ENCODE measurements at regions not wholly inside any gene's neighbourhood (a gene's known extent, or its start where the extent isn't known, plus 50 kb on each side); places are given as distances from the start of the nearest gene placed in this dataset.

DNA sequence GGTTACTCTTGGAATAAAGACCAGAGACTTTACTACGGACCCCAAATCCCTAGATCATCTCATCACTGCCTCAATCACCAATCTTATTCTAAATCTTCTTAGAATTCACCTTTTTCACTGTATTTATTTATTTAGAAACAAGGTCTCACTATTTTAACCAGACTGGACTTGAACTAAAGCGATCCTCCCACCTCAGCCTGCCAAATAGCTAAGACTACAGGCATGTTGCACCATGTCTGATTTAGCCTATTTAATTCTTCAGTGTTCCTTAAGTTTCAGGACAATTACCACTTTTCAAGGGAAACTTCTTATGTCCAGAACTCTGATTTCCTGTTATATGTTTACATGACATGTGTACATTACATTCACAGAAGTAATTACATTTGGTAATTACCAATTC is 238.0 kb upstream of the COL8A1 start:
- no peak for DNase-seq (ENCODE audit: extremely low read depth in 1 of 11, low read depth in 9 of 11, low spot score in 4 of 11)

DNA sequence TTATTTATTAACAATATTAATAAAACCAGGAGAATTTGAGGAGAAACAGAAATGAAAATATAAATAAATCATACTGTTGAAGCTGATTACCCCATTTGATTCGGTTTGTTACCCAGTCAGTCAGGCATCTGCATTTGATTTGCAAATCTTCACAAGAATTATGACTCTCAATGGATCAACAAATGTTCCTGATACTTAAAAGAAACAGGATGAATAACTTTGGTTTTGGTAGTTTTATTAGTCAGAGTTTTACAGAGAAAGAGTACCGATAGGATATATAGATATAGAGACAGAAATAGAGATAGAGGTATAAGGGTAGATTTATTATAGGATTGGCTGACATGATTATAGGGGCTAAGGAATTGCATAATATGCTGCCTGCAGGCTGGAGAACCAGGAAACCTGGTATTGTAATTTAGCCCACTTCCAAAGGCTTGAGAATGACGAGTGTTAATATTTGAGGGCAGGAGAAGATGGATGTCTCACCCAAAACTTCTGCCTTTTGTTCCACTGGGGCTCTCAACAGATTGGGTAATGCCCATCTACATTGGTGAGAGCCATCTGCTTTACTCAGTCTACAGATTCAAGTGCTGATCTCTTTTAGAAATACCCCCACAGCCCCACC is 241.6 kb upstream of the COL8A1 start:
- no peak for DNase-seq (ENCODE audit: extremely low read depth in 1 of 11, low read depth in 9 of 11, low spot score in 4 of 11)

DNA sequence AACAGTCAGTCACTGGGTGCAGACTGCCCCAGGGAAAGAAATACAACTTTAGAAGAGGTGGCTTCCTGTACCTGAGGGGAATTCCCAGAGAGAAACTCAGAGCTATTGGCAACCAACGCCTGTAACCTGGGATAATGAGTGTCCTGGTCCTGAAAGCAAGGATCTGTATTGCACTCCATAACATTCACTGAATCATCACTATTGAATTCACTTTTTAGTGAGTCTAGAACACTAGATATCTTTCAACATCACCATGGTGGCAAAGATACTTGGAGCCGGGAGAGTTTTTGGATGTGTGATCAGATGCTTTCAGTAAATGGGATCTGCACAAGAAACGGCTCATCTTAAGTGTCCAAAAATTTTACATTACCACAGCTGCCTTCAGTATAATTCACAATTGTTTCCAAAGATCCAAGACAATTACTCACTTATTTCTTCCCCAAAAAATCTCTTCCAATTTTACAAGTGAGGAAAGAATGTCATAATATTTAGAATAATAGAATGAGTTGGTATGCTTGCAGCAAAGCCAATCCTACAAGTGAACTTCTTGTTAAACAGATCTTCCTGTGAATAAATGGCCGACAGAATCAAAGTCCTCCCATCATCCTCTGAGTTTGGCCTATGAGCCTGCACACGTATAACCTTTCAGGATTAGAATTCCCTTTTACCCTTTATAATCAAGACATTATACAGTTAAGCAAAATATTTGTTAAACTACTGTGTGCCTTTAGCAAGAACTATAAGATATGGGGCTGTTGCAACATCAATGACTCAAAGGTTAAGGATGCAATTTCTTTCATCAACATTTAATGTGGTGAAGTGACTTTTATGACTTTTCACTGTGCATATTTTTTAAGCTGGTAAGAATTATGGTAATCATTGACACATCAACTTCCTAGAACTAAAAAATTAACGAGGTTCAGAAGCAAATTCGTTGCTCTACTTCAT is 243.3 kb upstream of the COL8A1 start:
- DNase-seq (ENCODE audit: extremely low read depth in 1 of 11, low read depth in 9 of 11, low spot score in 4 of 11): no peak

DNA sequence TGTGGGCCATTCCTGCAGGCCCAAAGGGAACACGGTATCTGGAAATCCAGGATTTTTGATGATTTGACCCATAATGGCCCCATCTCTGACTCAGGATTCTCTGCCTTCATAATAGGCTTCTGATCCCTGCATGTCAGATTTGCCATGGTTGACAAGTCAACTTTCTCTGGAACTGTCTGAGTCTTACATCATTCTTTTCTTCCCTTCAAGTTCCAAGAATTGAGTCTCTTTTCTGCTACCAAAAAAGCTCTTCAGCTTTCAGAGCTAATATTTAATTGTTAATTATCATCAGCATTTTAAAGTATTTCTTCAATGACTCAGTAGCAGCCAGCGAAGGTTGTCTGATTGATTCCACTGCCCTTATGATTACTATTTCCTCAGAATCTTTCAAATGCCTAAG is 244.4 kb upstream of the COL8A1 start:
- no peak for DNase-seq (ENCODE audit: extremely low read depth in 1 of 11, low read depth in 9 of 11, low spot score in 4 of 11)

DNA sequence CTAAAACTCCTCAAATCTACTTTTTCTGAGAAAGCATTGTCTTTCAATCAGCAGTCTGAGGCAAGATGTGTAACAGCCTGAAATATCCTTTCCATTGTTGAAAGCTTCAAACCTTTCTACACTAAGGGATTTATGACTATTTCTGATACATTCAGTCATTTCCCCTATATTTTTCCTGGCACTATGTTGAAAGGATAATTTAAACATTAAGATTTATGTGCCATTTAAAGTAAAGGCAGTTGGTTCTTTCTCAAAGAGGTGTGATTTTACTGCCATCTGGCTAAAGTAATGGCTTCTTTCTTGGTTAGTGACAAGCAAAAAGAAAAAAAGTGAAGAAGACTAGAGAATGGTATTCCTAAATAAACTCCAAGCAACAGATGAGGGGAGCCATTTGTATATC is 249.6 kb upstream of the COL8A1 start:
- DNase-seq (ENCODE audit: extremely low read depth in 1 of 11, low read depth in 9 of 11, low spot score in 4 of 11): no peak

DNA sequence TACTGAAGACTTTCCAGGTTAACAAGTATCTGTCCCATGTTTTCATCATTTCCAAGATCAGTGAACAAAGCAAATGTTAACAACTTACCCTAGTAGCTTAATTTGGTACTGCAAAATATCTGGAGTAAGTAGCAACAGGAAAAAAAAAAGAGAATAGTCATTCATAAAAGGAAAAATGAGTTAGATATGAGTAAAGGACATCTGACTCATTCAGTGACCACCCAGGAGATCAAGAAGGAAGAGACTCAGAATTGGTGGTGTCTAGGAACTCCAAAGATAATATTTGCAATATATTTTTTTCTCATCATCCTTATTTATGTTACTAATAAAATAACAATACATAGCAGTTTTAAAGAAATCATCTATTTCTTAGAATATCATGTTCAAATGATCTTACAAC is 253.8 kb upstream of the COL8A1 start:
- DNase-seq (ENCODE audit: extremely low read depth in 1 of 11, low read depth in 9 of 11, low spot score in 4 of 11): no peak

DNA sequence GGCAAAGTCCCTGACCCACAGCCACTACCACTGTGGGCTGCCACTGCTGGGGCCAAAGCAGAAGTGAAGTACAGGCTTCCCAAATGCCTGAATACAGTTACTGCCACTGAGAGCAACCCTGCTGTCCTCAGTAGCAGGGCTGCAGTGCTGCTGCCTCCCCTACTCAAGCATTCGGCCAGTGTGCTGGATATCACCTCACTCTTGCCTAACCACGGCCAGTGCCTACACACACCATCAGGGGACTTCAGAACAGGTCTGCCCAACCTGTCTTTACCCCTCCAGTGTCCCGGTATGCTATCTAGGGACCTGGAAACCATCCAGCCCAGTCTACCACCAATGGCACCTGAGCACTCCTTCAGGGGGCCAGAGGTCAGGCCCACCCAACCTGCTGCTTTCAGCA is 261.5 kb upstream of the COL8A1 start:
- DNase-seq (ENCODE audit: extremely low read depth in 1 of 11, low read depth in 9 of 11, low spot score in 4 of 11): no peak

DNA sequence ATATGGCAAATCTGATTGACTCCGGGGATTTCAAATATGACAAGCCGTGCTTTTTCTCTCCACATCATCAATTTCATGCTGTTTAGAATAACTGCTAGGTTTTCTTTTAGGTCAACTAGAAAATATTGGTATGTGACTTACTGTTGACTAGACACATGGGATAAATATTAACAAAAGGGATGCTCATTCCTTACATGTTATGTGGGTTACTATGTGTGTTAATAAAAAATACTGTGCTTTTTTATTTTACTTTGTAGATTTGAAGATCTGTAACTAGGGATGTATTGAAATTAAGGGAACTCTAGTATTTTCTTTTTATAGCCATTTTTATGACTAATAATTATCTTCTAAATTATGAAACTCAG is 264.6 kb upstream of the COL8A1 start:
- no peak for DNase-seq (ENCODE audit: extremely low read depth in 1 of 11, low read depth in 9 of 11, low spot score in 4 of 11)

DNA sequence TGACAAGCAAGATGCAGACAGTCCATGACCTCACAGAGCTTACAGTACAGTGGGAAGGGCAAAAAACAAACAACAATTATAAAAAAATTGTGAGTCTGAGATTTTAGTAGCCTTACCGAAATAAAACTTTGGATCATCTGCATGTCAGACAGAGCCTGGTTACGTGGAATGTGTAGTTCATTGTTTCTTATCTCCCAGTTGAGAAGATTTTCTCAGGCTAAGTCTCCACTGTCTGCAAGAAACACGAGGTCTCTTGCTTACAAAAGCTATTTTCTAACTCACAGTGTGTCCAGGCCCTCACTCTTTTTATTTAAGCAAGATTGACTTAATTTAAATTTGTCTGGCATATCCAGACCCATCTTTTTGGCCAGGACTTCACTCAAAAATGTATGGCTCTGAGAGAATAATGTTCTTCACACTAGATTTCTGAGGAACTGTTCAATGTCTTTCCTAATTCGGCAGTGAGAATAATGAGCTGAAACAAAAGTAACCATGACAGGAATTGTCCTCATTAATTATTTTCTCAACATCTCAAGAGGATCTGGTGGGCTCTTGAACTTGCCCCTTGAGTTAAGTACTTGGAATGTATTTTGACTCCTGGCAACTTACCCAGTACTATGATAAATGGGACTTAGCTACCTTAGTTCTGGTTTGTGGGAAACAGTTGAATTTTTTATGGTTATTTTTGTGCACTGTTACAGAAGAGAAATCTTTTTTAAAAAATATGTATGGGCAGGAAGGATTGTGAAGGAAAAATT is 265.1 kb upstream of the COL8A1 start:
- no peak for DNase-seq (ENCODE audit: extremely low read depth in 1 of 11, low read depth in 9 of 11, low spot score in 4 of 11)

DNA sequence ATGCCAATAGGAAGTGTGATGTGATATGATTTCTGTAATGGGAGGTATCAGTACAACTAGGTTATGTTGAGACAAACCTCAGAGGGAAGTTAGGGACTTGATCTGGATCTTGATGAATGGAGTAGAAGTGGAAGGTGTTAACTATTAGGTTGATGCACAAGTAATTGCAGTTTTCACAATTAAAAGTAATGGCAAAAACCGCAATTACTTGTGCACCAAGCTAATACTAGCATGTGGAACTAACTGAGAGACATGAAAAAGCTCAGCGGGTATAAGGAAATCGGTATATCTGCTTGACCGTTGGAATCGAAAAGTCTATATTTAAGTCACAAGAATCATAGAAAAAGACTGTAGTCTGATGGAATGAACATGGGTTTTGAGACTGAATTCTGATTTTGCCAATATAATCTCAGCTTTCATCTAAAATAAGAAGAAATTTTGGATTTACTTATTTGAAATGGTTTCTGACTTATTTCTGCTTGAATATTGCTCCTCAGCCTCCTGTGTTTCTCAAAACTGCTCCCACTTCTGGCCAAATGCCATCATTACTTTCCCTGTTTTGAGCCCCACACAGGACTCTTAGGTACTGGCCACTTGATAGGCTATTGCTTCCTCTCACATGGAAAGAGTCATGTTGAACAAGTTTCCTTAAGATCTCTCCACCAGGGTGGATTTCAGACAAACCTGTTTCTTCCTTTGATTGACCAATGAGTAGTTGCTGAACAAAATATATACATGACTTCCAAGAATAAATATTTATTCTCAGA is 271.5 kb upstream of the COL8A1 start:
- DNase-seq (ENCODE audit: extremely low read depth in 1 of 11, low read depth in 9 of 11, low spot score in 4 of 11): no peak

DNA sequence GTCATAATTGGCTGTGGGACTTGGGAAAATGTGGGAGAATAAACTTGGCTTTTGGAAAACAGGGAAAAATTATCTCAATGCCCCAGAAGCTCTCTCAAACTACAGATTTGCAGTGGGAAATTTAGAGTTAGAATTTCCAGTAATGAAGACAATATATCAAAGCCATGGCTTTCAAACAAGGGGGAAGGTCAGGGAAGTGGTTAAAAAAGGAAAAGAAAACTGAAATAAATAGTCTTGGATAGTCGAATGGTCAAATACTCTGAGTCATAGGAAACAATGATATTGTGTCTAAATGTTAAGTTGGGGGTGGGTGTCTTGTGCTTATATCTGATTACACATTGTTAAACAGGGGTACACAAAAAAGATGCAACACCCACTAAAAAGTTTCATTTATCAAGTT is 272.4 kb upstream of the COL8A1 start:
- no peak for DNase-seq (ENCODE audit: extremely low read depth in 1 of 11, low read depth in 9 of 11, low spot score in 4 of 11)

DNA sequence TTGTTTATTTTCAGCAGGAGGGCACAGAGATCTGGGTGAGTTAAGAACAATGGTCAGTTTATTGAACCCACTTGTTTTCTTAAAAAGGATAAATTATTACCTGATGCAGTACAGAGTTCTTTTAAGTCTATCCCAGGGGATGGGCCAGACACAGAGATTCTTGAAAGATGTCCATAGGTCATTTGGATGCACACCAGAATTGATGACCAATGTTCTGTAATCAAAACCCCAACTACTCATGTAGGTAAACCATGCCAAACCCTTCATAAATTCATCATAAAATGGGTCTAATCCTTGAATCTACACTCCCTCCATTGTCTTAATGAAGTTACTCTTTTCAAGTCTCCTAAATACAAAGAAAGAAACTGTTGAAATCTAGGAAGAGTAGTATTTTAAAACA is 273.0 kb upstream of the COL8A1 start:
- no peak for DNase-seq (ENCODE audit: extremely low read depth in 1 of 11, low read depth in 9 of 11, low spot score in 4 of 11)

DNA sequence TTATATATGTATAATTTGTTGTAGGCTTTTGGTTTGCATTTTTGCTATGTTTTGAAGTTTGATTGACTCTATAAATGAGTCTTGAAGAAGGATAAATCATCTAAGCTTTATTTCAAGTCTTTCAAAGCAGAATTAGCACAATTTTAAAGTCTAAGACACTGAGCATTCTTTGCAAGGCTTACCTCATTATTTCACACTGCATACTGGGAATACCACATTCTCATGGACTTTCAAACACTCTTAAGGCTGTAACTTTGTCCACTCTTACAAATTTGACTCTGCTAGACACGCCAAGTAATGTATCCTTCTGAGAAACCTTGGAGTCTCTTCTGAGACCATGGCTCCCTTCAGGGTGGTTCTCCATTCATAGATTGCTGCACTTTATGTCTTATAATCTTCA is 281.3 kb upstream of the COL8A1 start:
- no peak for DNase-seq (ENCODE audit: extremely low read depth in 1 of 11, low read depth in 9 of 11, low spot score in 4 of 11)

DNA sequence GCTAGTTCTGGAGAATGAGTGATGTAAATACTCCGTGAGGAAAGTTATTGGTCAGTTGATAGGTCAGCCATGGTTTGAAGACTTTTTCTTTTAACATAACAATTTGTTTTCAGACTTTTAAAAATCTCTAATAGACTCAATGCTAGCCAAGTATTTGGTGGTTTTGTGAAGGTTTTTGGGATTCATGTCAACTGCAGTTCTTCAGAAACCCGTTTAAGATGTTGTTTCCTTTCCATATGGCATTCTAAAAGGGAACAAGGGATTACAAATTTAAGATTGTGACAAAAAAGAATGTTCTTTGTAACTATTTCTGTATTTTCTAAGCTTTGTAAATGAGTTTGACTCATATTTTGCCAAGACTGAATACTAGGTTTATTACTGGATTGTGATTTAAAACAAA is 281.7 kb upstream of the COL8A1 start:
- peak in 1 of 11 donors; percentile 3 for DNase-seq (ENCODE audit: extremely low read depth in 1 of 11, low read depth in 9 of 11, low spot score in 4 of 11)

DNA sequence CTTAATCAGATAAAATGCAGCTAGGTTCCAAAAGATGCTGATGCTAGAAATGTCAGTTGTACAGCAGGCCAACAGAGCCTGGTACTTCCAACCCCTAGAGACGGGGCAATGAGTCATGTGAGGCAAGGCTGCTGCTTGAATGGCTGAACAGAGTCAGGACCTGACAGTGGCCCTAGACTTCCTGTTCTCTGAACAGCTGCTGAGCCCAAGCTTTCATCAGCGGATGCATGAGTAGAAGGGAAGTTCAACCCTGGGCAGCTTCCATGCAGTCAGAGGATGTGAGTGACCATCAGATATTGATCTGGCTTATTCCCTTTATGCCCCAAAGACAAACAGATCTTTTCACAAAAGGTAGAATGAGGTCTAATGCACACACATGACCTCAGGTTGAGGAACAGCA is 282.9 kb upstream of the COL8A1 start:
- DNase-seq (ENCODE audit: extremely low read depth in 1 of 11, low read depth in 9 of 11, low spot score in 4 of 11): no peak

DNA sequence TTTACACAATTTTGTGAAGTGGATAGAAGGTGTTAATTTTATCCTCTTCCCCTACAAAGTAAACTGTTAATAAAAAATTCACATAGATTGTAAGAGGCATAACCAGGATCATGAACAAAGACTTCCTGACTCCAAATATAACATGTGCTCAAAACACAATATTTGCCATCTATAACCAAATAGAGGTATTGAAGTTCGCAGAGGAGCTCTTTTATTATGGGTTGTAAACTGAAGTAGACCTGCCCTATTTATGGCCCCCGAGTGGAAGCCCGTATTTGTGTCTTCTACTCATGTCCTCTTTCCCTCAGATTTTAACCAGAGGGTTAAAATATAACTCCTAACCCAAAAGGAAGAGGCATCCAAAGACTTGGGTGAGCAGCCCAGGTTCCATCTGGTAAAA is 285.6 kb upstream of the COL8A1 start:
- DNase-seq (ENCODE audit: extremely low read depth in 1 of 11, low read depth in 9 of 11, low spot score in 4 of 11): no peak

DNA sequence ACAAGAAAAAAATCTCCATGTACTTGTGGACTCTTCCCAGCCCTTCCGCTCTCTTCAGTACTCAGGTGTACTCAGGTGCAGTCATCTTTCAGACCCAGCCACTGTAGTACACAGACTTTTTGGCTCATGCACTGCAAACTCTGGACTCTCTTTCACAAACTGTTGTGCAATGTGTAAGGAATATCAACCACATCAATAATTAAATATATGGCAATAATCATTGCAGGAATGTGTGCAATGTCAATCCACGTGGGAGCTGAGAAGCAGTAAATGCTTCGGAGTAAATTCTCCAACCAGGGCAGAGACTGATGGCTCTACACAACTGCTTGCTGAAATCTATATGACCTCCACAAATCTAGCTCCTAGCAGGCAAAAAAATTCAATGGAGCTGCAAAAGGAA is 287.3 kb upstream of the COL8A1 start:
- no peak for DNase-seq (ENCODE audit: extremely low read depth in 1 of 11, low read depth in 9 of 11, low spot score in 4 of 11)

DNA sequence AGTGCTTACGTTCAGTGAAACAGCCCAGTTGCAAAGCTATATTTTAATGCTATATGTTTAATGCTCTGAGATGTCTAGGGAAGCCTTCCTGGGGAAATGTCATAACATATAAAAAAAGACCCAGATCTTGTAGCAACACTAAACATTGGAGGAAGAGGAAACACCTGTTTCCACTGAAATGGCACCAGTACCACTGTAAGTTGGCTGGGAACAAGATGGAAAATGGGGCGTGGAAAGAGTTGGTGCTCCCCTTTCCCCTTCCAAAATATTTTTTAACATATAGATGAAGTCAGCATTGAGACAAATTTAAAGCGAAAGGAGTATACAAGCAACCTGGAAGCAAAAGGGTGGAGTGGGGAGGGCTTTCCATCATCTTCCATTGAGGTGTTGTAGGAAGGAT is 289.9 kb upstream of the COL8A1 start:
- DNase-seq (ENCODE audit: extremely low read depth in 1 of 11, low read depth in 9 of 11, low spot score in 4 of 11): no peak

DNA sequence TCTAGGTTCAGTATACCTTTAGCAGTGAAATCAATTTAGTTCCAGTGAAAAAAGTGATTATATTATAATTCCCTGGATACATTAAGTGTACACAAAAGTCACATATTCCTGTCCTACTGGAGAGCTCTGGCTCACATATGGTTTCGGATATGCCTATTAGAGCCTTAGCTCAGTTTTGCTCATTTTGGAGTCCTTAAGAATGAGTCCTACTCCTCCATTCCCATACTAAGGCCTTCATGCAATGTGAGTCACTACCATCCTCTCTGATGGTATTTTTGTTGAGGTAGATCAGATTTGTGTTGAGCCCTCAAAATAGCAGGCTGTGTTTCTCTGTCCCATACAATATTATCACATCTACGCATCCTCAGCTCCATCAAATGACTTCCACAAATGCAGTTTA is 294.2 kb upstream of the COL8A1 start:
- DNase-seq (ENCODE audit: extremely low read depth in 1 of 11, low read depth in 9 of 11, low spot score in 4 of 11): no peak
